Upper lobe of left lung (tissue), 6 donors: ENCODE measurements at regions not wholly inside any gene's neighbourhood (a gene's known extent, or its start where the extent isn't known, plus 50 kb on each side); places are given as distances from the start of the nearest gene placed in this dataset.

Experiments
- ATAC-seq, 2 donors: fragments of 200-7000 bp; cut with Tn5 transposase; one replicate each; pipeline ENCODE4 v1.9.1; 2022; ENCODE audit warnings: mild to moderate bottlenecking in 2 of 2, moderate library complexity in 2 of 2; ENCODE audit not compliant: low FRiP score in 2 of 2
- DNase-seq, 2 donors: peaks; one replicate each; pipeline ENCODE4 v3.0.0-alpha.2; 2019 to 2020
- H3K27ac ChIP-seq, 4 donors: fragments of 200-600 bp; sonication (generic); one replicate each; pipeline ENCODE4 v1.5.1; 2016 to 2019
- H3K27me3 ChIP-seq, 4 donors: fragments of 200-600 bp; sonication (generic); one replicate each; pipeline ENCODE4 v1.5.1; 2017 to 2019
- H3K36me3 ChIP-seq, 4 donors: fragments of 200-600 bp; sonication (generic); one replicate each; pipeline ENCODE4 v1.5.1; 2016 to 2019
- H3K4me1 ChIP-seq, 4 donors: fragments of 200-600 bp; sonication (generic); one replicate each; pipeline ENCODE4 v1.5.1; 2018 to 2019
- H3K4me3 ChIP-seq, 4 donors: fragments of 200-600 bp; sonication (generic); one replicate each; pipeline ENCODE4 v1.5.1; 2017 to 2019; ENCODE audit warnings: mild to moderate bottlenecking in 2 of 4, moderate library complexity in 1 of 4
- H3K9me3 ChIP-seq, 4 donors: fragments of 200-600 bp; sonication (generic); one replicate each; pipeline ENCODE4 v1.5.1; 2018 to 2019
- CTCF ChIP-seq, 6 experiments: fragments of 450-650 bp in 4 of 6; fragments of 200-600 bp in 2 of 6; sonication (generic) in 2 of 6; IDR thresholded peaks; one replicate each; pipeline ENCODE4 v1.5.1; 2016 to 2019; ENCODE audit warnings: antibody characterized with exemption in 6 of 6
- EP300 ChIP-seq, 4 donors: sonication (generic); formaldehyde crosslinking; IDR thresholded peaks; one replicate each; pipeline ENCODE4 v1.5.1; 2017; ENCODE audit warnings: antibody characterized with exemption in 4 of 4, control low read depth in 2 of 4
- POLR2A ChIP-seq, 4 donors: fragments of 450-650 bp; IDR thresholded peaks; one replicate each; pipeline ENCODE4 v1.5.1; 2016 to 2017; ENCODE audit warnings: antibody characterized with exemption in 4 of 4, mild to moderate bottlenecking in 2 of 4
- POLR2AphosphoS5 ChIP-seq, 2 donors: sonication (generic); formaldehyde crosslinking; IDR thresholded peaks; one replicate each; pipeline ENCODE4 v1.5.1; 2017; ENCODE audit warnings: antibody characterized with exemption in 2 of 2
- WGBS, 2 donors: methylation state at CpG; one replicate each; pipeline ENCODE4 v1.1.5; 2017 to 2018; 5-methylcytosine and 5-hydroxymethylcytosine counted together
- donor health status: DM: no; HTN: no; CAD: no; lungs with moderate emphysema.
- donor health status: DM: no; HTN: yes; CAD: no; lungs with severe emphysema.

GRCh38 chr1:90210633-90211491 lies 216.0 kb downstream of the ZNF326 start:
- ATAC-seq = no peak

GRCh38 chr1:90208949-90209348 lies 214.0 kb downstream of the ZNF326 start:
- H3K4me1 ChIP-seq = no peaks in the 10 kb centered on the region
- no peak overlapping the region for H3K4me3 ChIP-seq
- DNase-seq (no peak), ATAC-seq (no peak)
- no peaks in the 10 kb centered on the region for H3K9me3 ChIP-seq
- H3K27me3 ChIP-seq = no peaks in the 10 kb centered on the region
- no peak overlapping the region for H3K27ac ChIP-seq
- H3K36me3 ChIP-seq = no peaks in the 10 kb centered on the region
- WGBS, 2 donors = 70 to 71% methylated on average over 5 of the region's 5 CpGs
- TF ChIP-seq POLR2AphosphoS5 (IDR thresholded peaks at IDR 0.05) (no peak), POLR2A (IDR thresholded peaks at IDR 0.05) (no peak), CTCF (IDR thresholded peaks at IDR 0.05) (no peak), EP300 (IDR thresholded peaks at IDR 0.05) (no peak)

More at GRCh38 chr1:90210633-90211491, 216.0 kb downstream of the ZNF326 start:
- no peak overlapping the region for H3K27ac ChIP-seq
- TF ChIP-seq POLR2AphosphoS5 (IDR thresholded peaks at IDR 0.05) (no peak), POLR2A (IDR thresholded peaks at IDR 0.05) (no peak), EP300 (IDR thresholded peaks at IDR 0.05) (no peak), CTCF (IDR thresholded peaks at IDR 0.05) (no peak)
- no peaks in the 10 kb centered on the region for H3K4me1 ChIP-seq
- H3K36me3 ChIP-seq = no peaks in the 10 kb centered on the region
- WGBS, 2 donors = 92 to 93% methylated on average over 6 of the region's 6 CpGs
- no peaks in the 10 kb centered on the region for H3K27me3 ChIP-seq
- DNase-seq = no peak
- H3K4me3 ChIP-seq = no peak overlapping the region
- H3K9me3 ChIP-seq = no peaks in the 10 kb centered on the region

GRCh38 chr1:90206260-90206659 lies 211.3 kb downstream of the ZNF326 start:
- no peaks in the 10 kb centered on the region for H3K4me1 ChIP-seq

GRCh38 chr1:90204780-90205179 lies 209.9 kb downstream of the ZNF326 start:
- 81 to 93% methylated on average over 2 of the region's 2 CpGs for WGBS, 2 donors
- no peaks in the 10 kb centered on the region for H3K9me3 ChIP-seq
- no peaks in the 10 kb centered on the region for H3K36me3 ChIP-seq
- TF ChIP-seq POLR2A (IDR thresholded peaks at IDR 0.05) = no peak
- no peak for TF ChIP-seq CTCF (IDR thresholded peaks at IDR 0.05)
- TF ChIP-seq EP300 (IDR thresholded peaks at IDR 0.05) = no peak
- TF ChIP-seq POLR2AphosphoS5 (IDR thresholded peaks at IDR 0.05) = no peak
- no peak overlapping the region for H3K27ac ChIP-seq
- H3K27me3 ChIP-seq = no peaks in the 10 kb centered on the region
- DNase-seq = no peak
- no peak for ATAC-seq
- H3K4me3 ChIP-seq = no peak overlapping the region
- no peaks in the 10 kb centered on the region for H3K4me1 ChIP-seq

More at GRCh38 chr1:90206260-90206659, 211.3 kb downstream of the ZNF326 start:
- Histone ChIP-seq H3K9me3 (no peaks in the 10 kb centered on the region), H3K27me3 (no peaks in the 10 kb centered on the region), H3K27ac (no peak overlapping the region), H3K4me3 (no peak overlapping the region), H3K36me3 (no peaks in the 10 kb centered on the region)
- DNase-seq = no peak
- no peak for TF ChIP-seq CTCF (IDR thresholded peaks at IDR 0.05)
- no peak for TF ChIP-seq EP300 (IDR thresholded peaks at IDR 0.05)
- no peak for TF ChIP-seq POLR2A (IDR thresholded peaks at IDR 0.05)
- TF ChIP-seq POLR2AphosphoS5 (IDR thresholded peaks at IDR 0.05) = no peak
- ATAC-seq = no peak
